Stimulated activated CD8-positive, alpha-beta memory T cell treated with anti-CD3 and anti-CD28 coated beads, Interleukin-7, amount 100 ng/mL, for 24 hours (primary cell): ENCODE measurements at regions not wholly inside any gene's neighbourhood (a gene's known extent, or its start where the extent isn't known, plus 50 kb on each side); places are given as distances from the start of the nearest gene placed in this dataset.

Experiments used
- DNase-seq: peaks from one replicate; pipeline ENCODE4 v3.0.0-alpha.2; 2020; ENCODE audit warnings: low read depth

GRCh38 chr4:151987606-151988005 is 226.8 kb upstream of the GATB start:
- DNase-seq = no peak

GRCh38 chr4:151983854-151984253 is 223.0 kb upstream of the GATB start:
- no peak for DNase-seq

GRCh38 chr4:151979819-151980218 is 219.0 kb upstream of the GATB start:
- DNase-seq = no peak

- no peak for DNase-seq
These were observed 207.8 kb upstream of the GATB start for GRCh38 chr4:151968643-151969042.

DNA sequence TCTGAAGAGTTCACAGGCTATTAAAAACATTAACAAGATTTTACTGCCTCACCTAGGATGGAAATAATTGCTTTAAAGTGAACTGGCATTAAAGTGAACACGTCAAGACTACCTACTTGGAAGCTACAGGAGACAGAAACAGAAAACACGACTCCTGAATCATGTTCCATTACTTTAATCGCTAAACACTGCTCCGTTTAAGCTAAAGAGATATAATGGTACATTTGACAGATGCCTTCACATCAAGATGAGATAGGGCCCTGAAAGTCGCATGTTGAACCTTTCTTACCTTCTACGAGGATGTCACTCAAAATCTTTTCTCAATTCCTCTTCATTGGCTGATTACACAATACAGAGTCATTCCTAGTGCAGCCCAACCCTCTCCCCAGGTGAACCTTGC is 206.3 kb upstream of the GATB start:
- DNase-seq = no peak

DNA sequence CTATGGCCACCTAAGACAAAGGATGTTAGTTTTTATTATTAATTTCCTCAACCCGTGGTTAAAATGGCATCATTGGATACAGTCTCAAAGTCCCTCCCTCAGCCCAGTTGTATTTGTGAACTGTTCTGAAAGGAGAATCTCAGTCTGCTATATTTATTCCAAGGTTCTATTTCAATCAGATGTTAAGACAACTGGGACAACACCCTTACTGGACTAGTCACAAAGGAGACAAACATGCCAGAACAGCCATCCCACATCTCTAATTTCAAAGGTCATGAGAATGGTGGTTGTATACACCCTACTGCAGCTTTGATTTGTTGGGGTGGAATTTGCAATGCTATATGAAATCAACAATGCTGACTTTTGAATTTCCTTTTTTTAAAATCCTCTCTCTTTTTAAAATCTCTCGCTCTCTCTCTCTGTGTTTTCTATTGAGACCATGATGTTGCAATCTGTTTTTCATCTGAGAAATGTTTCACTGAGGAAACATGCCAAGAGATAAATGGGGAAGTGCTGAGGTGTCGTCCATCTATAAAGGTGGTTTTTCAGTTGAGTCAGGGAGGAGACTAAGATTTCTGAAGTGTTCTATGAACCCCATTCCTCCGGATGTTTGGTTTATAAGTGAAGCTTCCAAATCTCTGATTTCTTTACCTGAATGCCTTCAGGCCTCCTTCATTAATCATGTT is 201.5 kb upstream of the GATB start:
- DNase-seq = no peak

- no peak for DNase-seq
These were observed 200.6 kb upstream of the GATB start for GRCh38 chr4:151961456-151961855.

DNA sequence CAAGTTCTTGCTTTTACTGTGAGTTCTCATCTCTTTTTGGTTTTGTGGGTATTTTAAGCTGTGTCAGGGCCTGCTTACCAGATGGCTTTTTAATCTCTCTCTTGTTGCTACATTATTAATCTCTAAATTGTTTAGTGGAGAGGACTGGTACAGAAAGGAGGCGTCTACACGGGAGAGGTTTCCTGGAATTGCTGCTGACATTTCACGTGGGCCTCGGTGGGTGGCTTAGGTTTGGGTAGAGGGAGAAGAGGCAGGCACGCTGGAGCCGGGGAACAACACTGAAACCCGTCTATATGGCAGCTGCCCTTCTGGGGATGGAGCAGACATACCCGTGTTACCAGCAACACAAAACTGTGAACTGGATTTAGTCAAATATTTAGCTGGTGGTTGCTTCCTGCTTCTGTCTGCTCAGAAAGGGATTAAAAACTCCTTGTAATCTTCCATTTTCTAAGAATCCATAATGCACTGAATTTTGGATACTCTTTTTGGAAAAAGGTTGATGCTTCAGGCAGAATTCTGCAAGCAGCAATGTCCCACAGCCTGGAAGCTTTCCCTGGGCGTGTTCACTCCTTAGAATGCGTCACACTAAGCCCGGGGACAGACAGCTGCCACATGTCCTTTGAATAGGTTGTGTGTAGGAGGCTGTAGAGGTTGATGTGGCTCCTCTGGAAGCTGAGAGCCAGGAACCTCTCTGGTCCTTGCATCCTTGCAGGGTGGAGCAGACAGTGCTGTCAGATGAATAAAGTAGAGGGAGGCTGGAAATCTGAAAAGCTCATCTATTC is 199.8 kb upstream of the GATB start:
- DNase-seq = no peak

- no peak for DNase-seq
These were observed 196.3 kb upstream of the GATB start for GRCh38 chr4:151957153-151957552.

- DNase-seq = no peak
These were observed 195.0 kb upstream of the GATB start for GRCh38 chr4:151955721-151956380.

- DNase-seq = no peak
These were observed 193.1 kb upstream of the GATB start for GRCh38 chr4:151953795-151954372.

DNA sequence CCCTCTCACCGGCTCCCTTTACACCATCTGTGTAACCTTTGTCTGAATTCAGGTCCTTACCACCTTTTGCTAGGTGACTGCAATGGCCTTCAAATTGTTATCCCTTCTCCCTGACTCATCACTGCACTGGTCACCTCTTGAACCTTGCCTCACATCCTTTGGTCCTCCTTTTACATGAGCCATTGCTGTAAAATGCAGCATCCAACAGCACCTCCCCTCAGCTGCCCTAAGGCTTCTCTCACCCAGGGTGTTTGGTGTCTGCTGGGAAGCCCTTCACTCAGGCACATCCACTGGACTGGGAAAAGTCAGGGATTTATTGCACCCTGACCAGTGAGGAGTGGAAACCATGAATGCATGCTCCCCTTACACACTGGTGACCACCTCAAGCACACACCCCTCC is 192.5 kb upstream of the GATB start:
- DNase-seq = no peak

DNA sequence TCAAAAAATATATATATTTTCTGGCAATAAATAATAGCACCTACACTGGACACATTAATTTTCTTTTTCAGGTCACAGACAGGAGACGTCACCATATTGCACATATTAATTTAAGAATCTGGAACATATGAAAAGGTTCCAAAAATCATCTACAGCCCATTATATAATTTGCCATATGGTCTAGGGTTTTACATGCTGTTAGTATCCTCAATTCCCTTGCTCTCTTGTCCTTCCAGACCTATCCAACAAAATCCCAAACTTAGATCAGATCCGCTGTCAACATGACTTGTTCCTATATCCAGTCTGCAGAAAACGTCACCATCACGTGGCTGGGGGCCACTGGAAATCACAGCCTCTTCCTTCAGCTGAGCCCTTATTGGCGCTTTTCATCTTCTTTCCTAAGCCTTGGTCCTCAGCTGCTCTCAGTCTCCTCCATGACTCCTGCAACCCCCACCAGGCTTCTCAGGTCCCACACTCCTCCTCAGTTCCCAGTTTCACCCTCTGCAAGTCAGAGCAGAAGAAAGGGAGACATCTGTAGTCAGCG is 192.0 kb upstream of the GATB start:
- no peak for DNase-seq

- DNase-seq = no peak
These were observed 191.3 kb upstream of the GATB start for GRCh38 chr4:151952137-151952536.

DNA sequence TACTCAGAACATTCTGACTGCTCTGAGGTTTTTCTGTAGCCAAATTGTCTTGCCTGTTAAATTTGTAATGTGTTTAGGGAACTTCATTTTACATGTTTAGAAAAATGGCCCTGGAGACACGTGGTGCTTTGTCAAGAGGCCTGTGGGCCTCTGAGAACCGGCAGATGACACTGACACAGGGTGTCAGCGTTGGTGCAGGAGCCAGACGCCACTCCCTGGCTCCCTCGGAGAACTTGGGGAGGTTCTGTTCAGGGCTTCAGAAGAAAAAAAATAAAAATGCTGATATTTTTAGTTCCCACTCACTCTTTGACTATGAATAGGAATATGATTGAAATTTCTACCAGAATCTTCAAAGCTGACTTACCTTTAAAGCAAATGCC is 190.9 kb upstream of the GATB start:
- DNase-seq = no peak

GRCh38 chr4:151950993-151951670 is 190.3 kb upstream of the GATB start:
- DNase-seq = no peak

GRCh38 chr4:151948351-151949016 is 187.7 kb upstream of the GATB start:
- no peak for DNase-seq

GRCh38 chr4:151946718-151947117 is 185.9 kb upstream of the GATB start:
- no peak for DNase-seq

- DNase-seq = no peak
These were observed 182.2 kb upstream of the GATB start for GRCh38 chr4:151942971-151943370.

DNA sequence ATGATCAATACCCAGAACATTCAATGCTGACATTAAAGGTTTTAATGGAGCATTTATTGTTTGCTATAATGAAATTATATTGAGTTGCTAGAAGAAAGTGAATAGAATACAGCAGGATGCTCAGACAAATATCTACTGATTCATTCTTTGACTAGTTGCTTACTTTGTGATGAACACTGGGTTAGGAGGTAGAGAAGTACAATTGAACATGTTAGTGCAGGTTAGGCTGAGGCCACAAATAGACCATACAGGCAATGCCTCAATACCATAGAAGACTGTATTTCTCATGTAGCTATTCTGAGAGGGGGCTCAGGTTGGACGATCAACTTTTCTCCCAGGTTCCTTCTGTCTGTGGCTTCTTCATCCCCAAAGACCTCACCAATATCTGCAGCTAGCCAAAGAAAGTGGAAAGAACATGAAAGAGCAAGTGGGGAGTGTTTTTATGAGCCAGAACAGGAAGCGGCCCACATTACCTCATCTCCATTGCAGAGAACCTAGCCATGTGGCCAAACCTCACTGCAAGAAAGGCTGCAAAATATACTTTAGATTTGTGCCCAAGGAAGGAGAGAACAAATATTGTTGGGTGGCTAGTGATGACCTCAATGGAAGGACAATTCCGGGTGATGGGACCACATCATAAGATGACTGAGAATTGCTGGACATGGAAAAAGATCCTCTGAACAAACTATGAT is 180.3 kb upstream of the GATB start:
- no peak for DNase-seq

DNA sequence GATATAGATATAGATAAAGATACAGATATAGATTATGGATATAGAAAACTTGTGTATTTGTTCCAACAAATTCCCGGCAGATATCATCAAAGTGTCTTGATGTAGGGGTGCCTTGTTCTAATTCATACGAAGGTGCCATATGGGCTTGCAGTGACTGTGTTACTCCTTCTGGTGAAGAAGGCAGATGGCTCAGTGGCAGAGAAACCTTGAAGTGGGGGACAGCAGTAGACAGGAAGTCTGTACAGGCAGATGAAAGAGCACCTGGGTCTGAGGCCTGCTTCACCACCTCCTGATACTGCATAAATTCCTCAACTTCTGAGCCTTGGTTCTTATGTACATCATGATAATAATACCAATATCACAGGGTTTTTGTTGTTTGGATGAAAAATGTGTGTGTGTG is 179.5 kb upstream of the GATB start:
- DNase-seq = no peak
